B cell (primary cell): ENCODE measurements at regions not wholly inside any gene's neighbourhood (a gene's known extent, or its start where the extent isn't known, plus 50 kb on each side); places are given as distances from the start of the nearest gene placed in this dataset.

ENCODE experiments used
- ATAC-seq: fragments of 200-7000 bp; cut with Tn5 transposase; one replicate; pipeline ENCODE4 v1.10.0; 2021; ENCODE audit warnings: low read depth, mild to moderate bottlenecking, moderate number of reproducible peaks, moderate library complexity
- CTCF ChIA-PET: fragments of 350-600 bp; sonication (Branson Sonifier 250); formaldehyde crosslinking; loops from one replicate; lab custom pipeline; 2021; ENCODE audit warnings: antibody characterized with exemption, inconsistent platforms; lab: Charles Lee
- POLR2A ChIA-PET: fragments of 350-600 bp; sonication (Branson Sonifier 250); formaldehyde crosslinking; loops from one replicate; lab custom pipeline; 2021; ENCODE audit warnings: antibody characterized with exemption; lab: Charles Lee
- DNase-seq: peaks from one replicate; pipeline ENCODE4 v3.0.0; 2013
- H2AFZ ChIP-seq: 2 replicates; pipeline ENCODE4 v1.6.1; 2012; ENCODE audit warnings: mild to moderate bottlenecking, low read depth, low read length; ENCODE audit not compliant: insufficient read depth, poor library complexity, severe bottlenecking
- H3K27ac ChIP-seq, 2 donors: 1 replicate in 1 of 2; 2 replicates in 1 of 2; pipeline ENCODE4 v1.5.1; 2012 to 2013; ENCODE audit warnings: low read length in 2 of 2, mild to moderate bottlenecking in 2 of 2, moderate library complexity in 1 of 2
- H3K27me3 ChIP-seq, 4 experiments: fragments of 200-600 bp in 1 of 4; sonication (generic) in 1 of 4; replicated peaks in 1 of 4; 1 replicate in 2 of 4; 2 replicates in 2 of 4; pipeline versions ENCODE4 v1.6.1 to v1.7.0; 2013 to 2016; ENCODE audit warnings: low read length in 3 of 4, mild to moderate bottlenecking in 2 of 4, mixed read lengths in 1 of 4, moderate library complexity in 1 of 4; ENCODE audit not compliant: insufficient read depth in 4 of 4, control insufficient read depth in 3 of 4; ENCODE audit errors: control extremely low read depth in 1 of 4
- H3K36me3 ChIP-seq, 2 experiments: replicated peaks in 1 of 2; 1 replicate in 1 of 2; 2 replicates in 1 of 2; pipeline versions ENCODE4 v1.6.1 to v1.7.1; 2013; ENCODE audit warnings: low read length in 1 of 2; ENCODE audit not compliant: insufficient read depth in 2 of 2, control insufficient read depth in 1 of 2; ENCODE audit errors: control extremely low read depth in 1 of 2, extremely low read depth in 1 of 2
- H3K4me1 ChIP-seq, 2 donors: fragments of 200-600 bp in 1 of 2; sonication (generic) in 1 of 2; 1 replicate in 1 of 2; 2 replicates in 1 of 2; pipeline versions ENCODE4 v1.5.1 to v1.6.1; 2013 to 2017; ENCODE audit warnings: low read length in 2 of 2; ENCODE audit not compliant: control insufficient read depth in 2 of 2, insufficient read depth in 2 of 2
- H3K4me2 ChIP-seq: replicated peaks from 2 replicates; pipeline ENCODE3; 2012; ENCODE audit warnings: mild to moderate bottlenecking, low read depth, low read length; ENCODE audit not compliant: poor library complexity, severe bottlenecking
- H3K4me3 ChIP-seq, 5 experiments: fragments of 200-600 bp in 1 of 5; sonication (generic) in 1 of 5; 1 replicate in 3 of 5; 2 replicates in 2 of 5; pipeline versions ENCODE4 v1.5.1 to v1.7.0; 2011 to 2016; ENCODE audit warnings: low read length in 4 of 5, mild to moderate bottlenecking in 4 of 5, low read depth in 2 of 5, control low read depth in 1 of 5, moderate library complexity in 1 of 5; ENCODE audit not compliant: insufficient read depth in 1 of 5; ENCODE audit errors: control extremely low read depth in 1 of 5, extremely low read depth in 1 of 5
- H3K79me2 ChIP-seq: fragments of 200-600 bp; sonication (generic); one replicate; pipeline ENCODE4 v1.6.0; 2016; ENCODE audit warnings: low read length; ENCODE audit not compliant: control insufficient read depth, insufficient read depth
- H3K9ac ChIP-seq: fragments of 200-600 bp; sonication (generic); 2 replicates; pipeline ENCODE4 v1.6.1; 2017; ENCODE audit warnings: mild to moderate bottlenecking, low read length, moderate library complexity
- H3K9me3 ChIP-seq, 3 donors: one replicate each; pipeline versions ENCODE4 v1.6.1 to v1.7.1; 2013; ENCODE audit warnings: low read length in 2 of 3; ENCODE audit not compliant: control insufficient read depth in 2 of 3, insufficient read depth in 1 of 3; ENCODE audit errors: control extremely low read depth in 1 of 3
- H4K20me1 ChIP-seq: 2 replicates; pipeline ENCODE4 v1.6.0; 2012; ENCODE audit warnings: mild to moderate bottlenecking, low read length; ENCODE audit not compliant: insufficient read depth, control insufficient read depth, poor library complexity, severe bottlenecking
- H3K27ac Mint-ChIP-seq: one replicate; pipeline ENCODE4 v1.8.0; 2021; ENCODE audit warnings: mixed read lengths
- H3K27me3 Mint-ChIP-seq: one replicate; pipeline ENCODE4 v1.8.0; 2021; ENCODE audit warnings: mixed read lengths
- H3K4me1 Mint-ChIP-seq: one replicate; pipeline ENCODE4 v1.8.0; 2021; ENCODE audit warnings: mixed read lengths
- H3K4me3 Mint-ChIP-seq: one replicate; pipeline ENCODE4 v1.8.0; 2021; ENCODE audit warnings: mixed read lengths
- H3K9me3 Mint-ChIP-seq: one replicate; pipeline ENCODE4 v1.8.0; 2022; ENCODE audit warnings: mixed read lengths; ENCODE audit not compliant: insufficient read depth
- EZH2 ChIP-seq: IDR thresholded peaks from 2 replicates; pipeline ENCODE4 v1.6.1; 2012; ENCODE audit warnings: borderline replicate concordance, low read depth, mild to moderate bottlenecking, moderate library complexity, low read length; ENCODE audit not compliant: insufficient read depth, poor library complexity, severe bottlenecking
- WGBS: methylation state at CpG from one replicate; pipeline ENCODE4 v1.1.5; 2013; ENCODE audit warnings: missing lambda C conversion rate; ENCODE audit not compliant: insufficient coverage; 5-methylcytosine and 5-hydroxymethylcytosine counted together
- intact Hi-C: fragments of 100-400 bp; cut with micrococcal nuclease; formaldehyde crosslinking; loops from one replicate; pipeline ENCODE4 v1.10.0; 2022
- TF ChIP-seq, protein P1 (sequence below): fragments of 200-600 bp; IDR thresholded peaks from one replicate; pipeline ENCODE4 v1.8.0; 2022; ENCODE audit warnings: antibody characterized with exemption, mild to moderate bottlenecking

DNA sequence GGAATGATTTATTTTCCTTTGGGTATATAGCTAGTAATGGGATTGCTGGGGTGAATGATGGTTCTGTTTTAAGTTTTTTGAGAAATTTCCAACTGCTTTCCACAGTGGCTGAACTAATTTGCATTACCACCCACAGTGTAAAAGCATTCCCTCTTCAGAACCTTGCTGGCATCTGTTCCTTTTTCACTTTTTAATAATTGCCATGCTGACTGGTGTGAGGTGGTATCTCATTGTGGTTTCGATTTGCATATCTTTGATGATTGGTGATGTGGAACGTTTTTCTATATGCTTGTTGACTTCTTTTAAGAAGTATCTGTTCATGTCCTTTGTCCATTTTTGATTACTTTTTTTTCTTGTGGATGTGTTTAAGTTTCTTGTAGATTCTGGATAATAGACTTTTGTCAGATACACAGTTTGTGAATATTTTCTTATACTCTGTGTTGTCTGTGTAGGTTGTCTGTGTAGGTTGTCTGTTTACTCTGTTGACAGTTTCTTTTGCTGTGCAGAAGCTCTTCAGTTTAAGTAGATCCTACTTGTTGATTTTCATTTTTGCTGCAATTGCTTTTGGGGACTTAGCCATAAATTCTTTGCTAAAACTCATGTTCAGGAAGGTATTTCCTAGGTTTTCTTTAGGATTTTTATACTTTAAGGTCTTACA, 291.8 kb upstream of the DDI1 start:
- H3K9me3 Mint-ChIP-seq: peaks cover 5% of the 10 kb centered on the region
- Histone ChIP-seq H3K27me3 (no peaks in the 10 kb centered on the region), H3K9ac (no peak overlapping the region), H3K4me3 (no peak overlapping the region), H3K4me1 (peaks cover 0 to 5% of the 10 kb centered on the region in 2 donors), H3K9me3 (peaks cover 3 to 8% (median 3%) of the 10 kb centered on the region in 3 donors), H4K20me1 (no peaks in the 10 kb centered on the region), H2AFZ (no peak overlapping the region), H3K27ac (no peak overlapping the region), H3K36me3 (no peaks in the 10 kb centered on the region), H3K4me2 (no peak overlapping the region), H3K79me2 (no peaks in the 10 kb centered on the region)
- H3K4me1 Mint-ChIP-seq: peaks cover 14% of the 10 kb centered on the region
- no peak overlapping the region for H3K4me3 Mint-ChIP-seq
- ChIA-PET POLR2A (no interaction called here), CTCF (no interaction called here)
- peaks cover 7% of the 10 kb centered on the region for H3K27me3 Mint-ChIP-seq
- H3K27ac Mint-ChIP-seq: no peak overlapping the region
- DNase-seq (peak; percentile 7), ATAC-seq (no peak)
- TF ChIP-seq EZH2: no peak
- TF ChIP-seq, protein P1, sequence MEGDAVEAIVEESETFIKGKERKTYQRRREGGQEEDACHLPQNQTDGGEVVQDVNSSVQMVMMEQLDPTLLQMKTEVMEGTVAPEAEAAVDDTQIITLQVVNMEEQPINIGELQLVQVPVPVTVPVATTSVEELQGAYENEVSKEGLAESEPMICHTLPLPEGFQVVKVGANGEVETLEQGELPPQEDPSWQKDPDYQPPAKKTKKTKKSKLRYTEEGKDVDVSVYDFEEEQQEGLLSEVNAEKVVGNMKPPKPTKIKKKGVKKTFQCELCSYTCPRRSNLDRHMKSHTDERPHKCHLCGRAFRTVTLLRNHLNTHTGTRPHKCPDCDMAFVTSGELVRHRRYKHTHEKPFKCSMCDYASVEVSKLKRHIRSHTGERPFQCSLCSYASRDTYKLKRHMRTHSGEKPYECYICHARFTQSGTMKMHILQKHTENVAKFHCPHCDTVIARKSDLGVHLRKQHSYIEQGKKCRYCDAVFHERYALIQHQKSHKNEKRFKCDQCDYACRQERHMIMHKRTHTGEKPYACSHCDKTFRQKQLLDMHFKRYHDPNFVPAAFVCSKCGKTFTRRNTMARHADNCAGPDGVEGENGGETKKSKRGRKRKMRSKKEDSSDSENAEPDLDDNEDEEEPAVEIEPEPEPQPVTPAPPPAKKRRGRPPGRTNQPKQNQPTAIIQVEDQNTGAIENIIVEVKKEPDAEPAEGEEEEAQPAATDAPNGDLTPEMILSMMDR: no peak
- intact Hi-C loops: no loop called here
- 55% methylated on average over 2 of the region's 2 CpGs for WGBS

DNA sequence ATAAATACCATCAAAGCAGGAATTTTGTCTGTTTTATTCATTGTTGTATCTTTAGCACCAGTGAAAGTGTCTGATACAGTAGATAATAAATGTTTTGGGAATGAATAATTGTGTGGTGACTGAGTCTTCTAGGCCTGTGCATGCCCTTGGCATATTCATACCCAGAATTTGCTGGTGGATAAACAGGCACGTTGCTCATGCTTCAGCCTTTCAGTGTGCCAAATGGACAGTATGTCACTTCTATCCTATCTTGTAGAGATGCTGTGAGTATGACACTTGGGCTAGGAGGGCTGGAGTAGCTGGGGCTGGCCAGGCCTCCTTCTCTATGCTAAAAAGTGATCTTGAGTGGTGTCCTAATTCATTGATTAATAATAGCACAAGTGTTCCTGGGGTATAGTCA, 287.3 kb upstream of the DDI1 start:
- Mint-ChIP-seq H3K4me3 (no peak overlapping the region), H3K27me3 (peaks cover 34% of the 10 kb centered on the region), H3K4me1 (peaks cover 10% of the 10 kb centered on the region), H3K27ac (no peak overlapping the region), H3K9me3 (peaks cover 5% of the 10 kb centered on the region)
- no peak overlapping the region for H3K27ac ChIP-seq
- intact Hi-C loops: no loop called here
- H3K36me3 ChIP-seq: no peaks in the 10 kb centered on the region
- H2AFZ ChIP-seq: no peak overlapping the region
- TF ChIP-seq, protein P1: no peak
- no peak for TF ChIP-seq EZH2
- ChIA-PET POLR2A (no interaction called here), CTCF (no interaction called here)
- H3K9me3 ChIP-seq: peaks cover 2 to 8% (median 3%) of the 10 kb centered on the region in 3 donors
- no peak overlapping the region for H3K9ac ChIP-seq
- no peak overlapping the region for H3K4me2 ChIP-seq
- ATAC-seq (no peak), DNase-seq (no peak)
- WGBS: 100% methylated on average over 1 of the region's 1 CpG
- no peaks in the 10 kb centered on the region for H4K20me1 ChIP-seq
- no peaks in the 10 kb centered on the region for H3K27me3 ChIP-seq
- no peak overlapping the region for H3K4me3 ChIP-seq
- no peaks in the 10 kb centered on the region for H3K79me2 ChIP-seq
- peaks cover 0 to 5% of the 10 kb centered on the region in 2 donors for H3K4me1 ChIP-seq
